ENCODE measurements at regions not wholly inside any gene's neighbourhood (a gene's known extent, or its start where the extent isn't known, plus 50 kb on each side); places are given as distances from the start of the nearest gene placed in this dataset.

DNA sequence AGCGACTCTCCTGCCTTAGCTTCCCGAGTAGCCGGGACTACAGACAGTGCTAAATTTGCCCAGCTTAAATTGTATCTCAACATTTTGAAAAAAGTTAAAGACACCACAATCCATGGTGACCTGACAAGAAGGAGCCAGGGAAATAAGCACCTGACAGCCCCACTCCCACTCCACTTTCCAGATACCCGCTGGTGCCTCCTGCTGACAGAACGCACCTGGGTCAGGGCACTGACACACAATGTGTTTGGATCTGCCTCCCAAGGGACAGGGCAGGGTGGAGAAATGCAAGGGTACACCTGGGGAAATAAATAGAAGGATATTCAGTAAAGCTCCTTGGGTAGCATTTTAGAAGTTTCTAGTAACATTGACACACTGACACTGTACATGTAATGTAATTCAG lies 58.9 kb upstream of the OPN4 start:
- Histone ChIP-seq H3K27me3 (no peaks in the 10 kb centered on the region), H3K4me1 (peaks cover 0 to 20% (median 2%) of the 10 kb centered on the region in 4 donors), H3K4me3 (no peak overlapping the region), H3K36me3 (no peaks in the 10 kb centered on the region), H3K9me3 (no peaks in the 10 kb centered on the region), H3K27ac (no peak overlapping the region)
- 90 to 93% (median 92%) methylated on average over 5 of the region's 5 CpGs for WGBS, 5 donors
- TF ChIP-seq POLR2A (IDR thresholded peaks at IDR 0.05) (no peak), POLR2AphosphoS5 (IDR thresholded peaks at IDR 0.05) (no peak)
- TF ChIP-seq, protein P1, sequence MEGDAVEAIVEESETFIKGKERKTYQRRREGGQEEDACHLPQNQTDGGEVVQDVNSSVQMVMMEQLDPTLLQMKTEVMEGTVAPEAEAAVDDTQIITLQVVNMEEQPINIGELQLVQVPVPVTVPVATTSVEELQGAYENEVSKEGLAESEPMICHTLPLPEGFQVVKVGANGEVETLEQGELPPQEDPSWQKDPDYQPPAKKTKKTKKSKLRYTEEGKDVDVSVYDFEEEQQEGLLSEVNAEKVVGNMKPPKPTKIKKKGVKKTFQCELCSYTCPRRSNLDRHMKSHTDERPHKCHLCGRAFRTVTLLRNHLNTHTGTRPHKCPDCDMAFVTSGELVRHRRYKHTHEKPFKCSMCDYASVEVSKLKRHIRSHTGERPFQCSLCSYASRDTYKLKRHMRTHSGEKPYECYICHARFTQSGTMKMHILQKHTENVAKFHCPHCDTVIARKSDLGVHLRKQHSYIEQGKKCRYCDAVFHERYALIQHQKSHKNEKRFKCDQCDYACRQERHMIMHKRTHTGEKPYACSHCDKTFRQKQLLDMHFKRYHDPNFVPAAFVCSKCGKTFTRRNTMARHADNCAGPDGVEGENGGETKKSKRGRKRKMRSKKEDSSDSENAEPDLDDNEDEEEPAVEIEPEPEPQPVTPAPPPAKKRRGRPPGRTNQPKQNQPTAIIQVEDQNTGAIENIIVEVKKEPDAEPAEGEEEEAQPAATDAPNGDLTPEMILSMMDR (IDR thresholded peaks at IDR 0.05), result no peak
- intact Hi-C loops (cut with DNase I; ENCODE audit: low total_unique reads), result no loop called here
- DNase-seq, result no peak

DNA sequence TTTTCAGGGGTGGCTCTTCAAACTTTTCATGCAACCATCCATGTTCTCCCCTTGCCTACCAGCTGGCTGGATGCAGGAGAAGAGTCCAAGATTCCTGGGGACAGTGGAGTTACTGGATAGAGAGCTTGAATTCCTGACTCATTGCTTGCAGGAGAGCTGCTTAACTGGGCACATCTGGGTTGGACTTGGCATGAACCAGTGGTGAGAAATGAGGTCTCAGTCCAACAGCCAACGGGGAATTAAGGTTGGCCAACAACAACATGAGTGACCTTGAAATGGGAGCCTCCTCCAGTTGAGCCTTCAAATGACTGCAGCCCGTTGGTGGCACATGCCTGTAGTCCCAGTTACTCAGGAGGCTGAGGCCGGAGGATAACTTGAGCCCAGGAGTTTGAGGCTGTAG lies 58.1 kb upstream of the OPN4 start:
- no peak overlapping the region for H3K27ac ChIP-seq
- no peak overlapping the region for H3K4me3 ChIP-seq
- TF ChIP-seq, protein P1 (IDR thresholded peaks at IDR 0.05), result no peak
- TF ChIP-seq POLR2AphosphoS5 (IDR thresholded peaks at IDR 0.05) (no peak), POLR2A (IDR thresholded peaks at IDR 0.05) (no peak), EP300 (IDR thresholded peaks at IDR 0.05) (no peak)
- H3K4me1 ChIP-seq, result peaks cover 0 to 26% (median 2%) of the 10 kb centered on the region in 4 donors
- no peak for DNase-seq
- no peaks in the 10 kb centered on the region for H3K9me3 ChIP-seq
- WGBS, 5 donors, result 57 to 76% (median 67%) methylated on average over 3 of the region's 3 CpGs
- H3K36me3 ChIP-seq, result no peaks in the 10 kb centered on the region
- H3K27me3 ChIP-seq, result no peaks in the 10 kb centered on the region
- intact Hi-C loops (cut with DNase I; ENCODE audit: low total_unique reads), result no loop called here

DNA sequence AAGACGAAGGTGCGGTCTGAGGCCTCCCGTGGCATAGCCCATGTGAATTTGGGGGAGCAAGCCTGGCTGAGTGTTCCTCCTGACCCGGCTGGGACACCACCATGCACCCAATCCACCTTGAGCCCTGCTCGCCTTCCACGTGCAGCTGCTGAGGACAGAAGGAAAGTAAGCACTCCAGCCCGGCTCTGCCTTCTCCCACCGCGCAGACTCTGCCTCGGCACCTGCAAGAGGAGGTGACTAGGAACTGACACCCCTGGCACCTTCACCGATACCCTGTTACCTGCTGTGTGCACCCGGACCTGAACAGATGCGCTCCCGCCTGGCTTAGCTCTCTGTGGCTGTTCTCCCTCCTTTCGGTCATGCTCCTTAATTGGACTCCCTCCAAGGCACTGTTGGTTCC lies 57.0 kb upstream of the OPN4 start:
- Histone ChIP-seq H3K36me3 (no peaks in the 10 kb centered on the region), H3K27ac (no peak overlapping the region), H3K4me3 (no peak overlapping the region), H3K9me3 (no peaks in the 10 kb centered on the region), H3K27me3 (no peaks in the 10 kb centered on the region), H3K4me1 (peaks cover 2 to 28% (median 11%) of the 10 kb centered on the region in 4 donors)
- WGBS, 5 donors, result 81 to 95% (median 91%) methylated on average over 14 to 15 of the region's 15 CpGs
- DNase-seq, result no peak
- TF ChIP-seq, protein P1 (IDR thresholded peaks at IDR 0.05), result no peak
- TF ChIP-seq POLR2A (IDR thresholded peaks at IDR 0.05) (no peak), POLR2AphosphoS5 (IDR thresholded peaks at IDR 0.05) (no peak), EP300 (IDR thresholded peaks at IDR 0.05) (no peak)
- intact Hi-C loops (cut with DNase I; ENCODE audit: low total_unique reads), result no loop called here

DNA sequence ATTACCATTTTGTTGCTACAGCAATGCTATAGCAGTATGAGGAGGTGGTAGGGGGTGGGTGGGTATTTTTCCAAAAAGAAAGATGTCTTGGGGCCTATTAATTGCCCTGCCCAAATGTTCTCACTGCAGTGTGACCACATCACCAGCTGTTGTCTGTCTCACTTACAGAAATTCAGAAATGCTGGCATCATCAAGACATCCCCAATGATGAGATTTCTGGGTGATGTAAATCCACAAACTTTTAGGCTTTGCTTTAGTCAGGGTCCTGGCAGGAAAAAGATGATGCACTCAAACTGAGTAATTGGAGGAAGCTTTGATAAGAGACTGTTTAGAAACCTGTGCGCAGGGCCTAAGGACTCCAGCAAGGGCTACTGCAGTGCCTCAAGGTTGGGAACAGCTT lies 56.2 kb upstream of the OPN4 start:
- intact Hi-C loops (cut with DNase I; ENCODE audit: low total_unique reads), result no loop called here
- Histone ChIP-seq H3K36me3 (no peaks in the 10 kb centered on the region), H3K27ac (no peak overlapping the region), H3K9me3 (no peaks in the 10 kb centered on the region), H3K27me3 (no peaks in the 10 kb centered on the region), H3K4me3 (no peak overlapping the region), H3K4me1 (peaks cover 6 to 29% (median 17%) of the 10 kb centered on the region in 4 donors)
- 79 to 91% (median 86%) methylated on average over 1 of the region's 1 CpG for WGBS, 5 donors
- TF ChIP-seq POLR2AphosphoS5 (IDR thresholded peaks at IDR 0.05) (no peak), EP300 (IDR thresholded peaks at IDR 0.05) (no peak), POLR2A (IDR thresholded peaks at IDR 0.05) (no peak)
- TF ChIP-seq, protein P1 (IDR thresholded peaks at IDR 0.05), result no peak
- no peak for DNase-seq
